ENCODE measurements at regions not wholly inside any gene's neighbourhood (a gene's known extent, or its start where the extent isn't known, plus 50 kb on each side); places are given as distances from the start of the nearest gene placed in this dataset.

DNA sequence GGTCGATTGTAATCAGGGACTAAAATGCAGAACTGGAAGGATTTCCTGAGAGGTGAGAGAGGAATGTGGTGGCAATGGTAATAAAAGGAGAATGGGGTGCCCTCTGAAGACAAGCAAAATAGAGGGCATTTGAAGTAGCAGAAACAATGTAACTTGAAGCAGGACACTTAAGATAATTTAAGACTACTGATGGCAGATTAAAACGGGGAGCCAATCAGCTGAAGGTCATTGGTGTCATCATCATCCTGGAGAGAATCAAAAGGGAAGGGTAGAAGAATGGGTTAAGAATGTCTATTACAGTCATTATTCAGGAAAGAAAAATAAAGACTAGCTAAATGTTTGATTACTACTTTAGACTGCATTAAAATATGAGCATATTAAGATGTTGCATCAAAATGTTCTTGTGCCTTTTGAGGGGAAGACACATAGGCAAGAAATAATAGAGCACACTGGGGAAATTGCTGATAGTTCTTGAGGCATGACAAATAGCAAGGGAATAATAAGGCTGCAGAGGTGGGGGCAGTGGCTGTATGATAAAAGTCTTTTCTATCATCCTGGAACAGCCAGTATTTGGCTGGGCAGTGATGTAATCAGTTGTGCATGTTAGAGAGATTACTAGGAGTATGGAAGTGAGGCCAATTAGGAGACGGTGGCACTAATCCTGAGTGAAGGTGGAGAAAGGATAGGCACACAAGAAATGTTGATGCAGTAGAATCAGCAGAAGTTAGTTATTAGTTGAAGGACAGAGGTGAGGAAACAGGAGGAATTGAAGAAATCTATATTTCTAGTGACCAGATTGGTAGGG lies 60.2 kb downstream of the CCDC71L start:
- H3K9me3 ChIP-seq = no peaks in the 10 kb centered on the region
- no peak overlapping the region for H3K27ac ChIP-seq
- no peak for DNase-seq
- H3K4me3 ChIP-seq = no peak overlapping the region
- H3K27me3 ChIP-seq = no peaks in the 10 kb centered on the region
- intact Hi-C loops (cut with DNase I) = no loop called here
- no peaks in the 10 kb centered on the region for H3K36me3 ChIP-seq
- TF ChIP-seq POLR2AphosphoS5 (IDR thresholded peaks at IDR 0.05) (no peak), EP300 (IDR thresholded peaks at IDR 0.05) (no peak), POLR2A (IDR thresholded peaks at IDR 0.05) (no peak)
- TF ChIP-seq, protein P1, sequence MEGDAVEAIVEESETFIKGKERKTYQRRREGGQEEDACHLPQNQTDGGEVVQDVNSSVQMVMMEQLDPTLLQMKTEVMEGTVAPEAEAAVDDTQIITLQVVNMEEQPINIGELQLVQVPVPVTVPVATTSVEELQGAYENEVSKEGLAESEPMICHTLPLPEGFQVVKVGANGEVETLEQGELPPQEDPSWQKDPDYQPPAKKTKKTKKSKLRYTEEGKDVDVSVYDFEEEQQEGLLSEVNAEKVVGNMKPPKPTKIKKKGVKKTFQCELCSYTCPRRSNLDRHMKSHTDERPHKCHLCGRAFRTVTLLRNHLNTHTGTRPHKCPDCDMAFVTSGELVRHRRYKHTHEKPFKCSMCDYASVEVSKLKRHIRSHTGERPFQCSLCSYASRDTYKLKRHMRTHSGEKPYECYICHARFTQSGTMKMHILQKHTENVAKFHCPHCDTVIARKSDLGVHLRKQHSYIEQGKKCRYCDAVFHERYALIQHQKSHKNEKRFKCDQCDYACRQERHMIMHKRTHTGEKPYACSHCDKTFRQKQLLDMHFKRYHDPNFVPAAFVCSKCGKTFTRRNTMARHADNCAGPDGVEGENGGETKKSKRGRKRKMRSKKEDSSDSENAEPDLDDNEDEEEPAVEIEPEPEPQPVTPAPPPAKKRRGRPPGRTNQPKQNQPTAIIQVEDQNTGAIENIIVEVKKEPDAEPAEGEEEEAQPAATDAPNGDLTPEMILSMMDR (IDR thresholded peaks at IDR 0.05) = no peak
- H3K4me1 ChIP-seq = no peaks in the 10 kb centered on the region
- WGBS, 2 donors = 91 to 93% methylated on average over 3 of the region's 3 CpGs

DNA sequence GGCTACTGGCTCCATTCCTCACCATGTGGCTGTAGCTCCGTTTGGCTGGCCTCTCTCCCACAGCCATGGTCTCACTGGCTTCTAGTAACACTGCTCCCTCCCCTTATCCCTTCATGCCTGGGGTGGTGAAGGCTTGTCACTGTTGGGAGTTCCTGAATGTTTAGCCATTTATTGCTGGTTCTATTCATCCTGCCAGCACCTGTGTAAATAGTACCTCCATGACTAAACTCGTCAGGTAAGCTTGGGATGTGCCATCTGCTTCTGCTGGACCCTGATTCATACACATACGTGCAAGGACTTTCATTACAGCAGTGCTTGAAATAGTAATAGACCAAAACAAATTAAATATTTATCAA lies 61.6 kb downstream of the CCDC71L start:
- 17 to 63% methylated on average over 3 of the region's 3 CpGs for WGBS, 2 donors
- TF ChIP-seq POLR2AphosphoS5 (IDR thresholded peaks at IDR 0.05) = no peak
- Histone ChIP-seq H3K36me3 (no peaks in the 10 kb centered on the region), H3K9me3 (no peaks in the 10 kb centered on the region), H3K4me1 (no peaks in the 10 kb centered on the region), H3K4me3 (no peak overlapping the region), H3K27me3 (no peaks in the 10 kb centered on the region), H3K27ac (no peak overlapping the region)
- intact Hi-C loops (cut with DNase I) = no loop called here
- DNase-seq = no peak

DNA sequence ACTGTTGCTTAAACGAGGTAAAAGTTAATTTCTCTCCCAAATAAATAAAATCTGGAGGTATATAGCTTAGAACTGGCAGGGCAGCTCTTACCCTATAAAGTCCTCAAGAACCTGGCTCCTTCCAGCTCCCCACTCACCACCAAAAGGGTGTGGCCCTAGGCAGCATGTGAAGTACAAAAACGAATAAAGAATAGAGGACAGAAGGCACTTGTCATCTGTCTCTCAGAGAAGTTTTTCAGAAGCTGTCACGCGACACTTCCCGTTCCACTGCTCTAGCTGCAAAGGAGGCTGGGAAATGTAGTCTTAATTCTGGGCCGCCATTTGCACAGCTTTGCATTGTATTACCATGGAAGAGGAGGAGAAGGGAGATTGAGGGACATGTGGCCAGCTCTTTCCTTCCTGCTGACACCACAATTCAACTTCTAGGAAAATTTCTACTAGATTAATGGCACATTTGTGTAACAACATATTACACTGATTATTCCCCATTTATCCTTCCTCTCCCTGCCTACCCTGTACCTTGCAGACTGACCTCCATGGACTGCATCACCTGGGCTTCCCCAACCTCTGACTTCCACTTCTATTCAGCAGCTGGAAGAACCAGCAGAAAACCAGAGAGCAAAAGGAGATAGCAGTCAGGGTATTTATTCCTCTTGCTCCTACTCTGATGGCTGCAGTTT lies 62.2 kb downstream of the CCDC71L start:
- Histone ChIP-seq H3K36me3 (no peaks in the 10 kb centered on the region), H3K9me3 (no peaks in the 10 kb centered on the region), H3K27me3 (no peaks in the 10 kb centered on the region), H3K27ac (peak overlapping the region in 1 of 4 donors; percentile 30), H3K4me1 (no peaks in the 10 kb centered on the region), H3K4me3 (peak overlapping the region in 3 of 4 donors; percentile 10 to 39 (median 28))
- intact Hi-C loops (cut with DNase I) = no loop called here
- DNase-seq = peak; percentile 68
- peak in 1 of 4 donors; percentile 10 for TF ChIP-seq POLR2AphosphoS5 (IDR thresholded peaks at IDR 0.05)
- TF ChIP-seq POLR2A (IDR thresholded peaks at IDR 0.05) = no peak
- WGBS, 2 donors = 2 to 7% methylated on average over 6 of the region's 6 CpGs

DNA sequence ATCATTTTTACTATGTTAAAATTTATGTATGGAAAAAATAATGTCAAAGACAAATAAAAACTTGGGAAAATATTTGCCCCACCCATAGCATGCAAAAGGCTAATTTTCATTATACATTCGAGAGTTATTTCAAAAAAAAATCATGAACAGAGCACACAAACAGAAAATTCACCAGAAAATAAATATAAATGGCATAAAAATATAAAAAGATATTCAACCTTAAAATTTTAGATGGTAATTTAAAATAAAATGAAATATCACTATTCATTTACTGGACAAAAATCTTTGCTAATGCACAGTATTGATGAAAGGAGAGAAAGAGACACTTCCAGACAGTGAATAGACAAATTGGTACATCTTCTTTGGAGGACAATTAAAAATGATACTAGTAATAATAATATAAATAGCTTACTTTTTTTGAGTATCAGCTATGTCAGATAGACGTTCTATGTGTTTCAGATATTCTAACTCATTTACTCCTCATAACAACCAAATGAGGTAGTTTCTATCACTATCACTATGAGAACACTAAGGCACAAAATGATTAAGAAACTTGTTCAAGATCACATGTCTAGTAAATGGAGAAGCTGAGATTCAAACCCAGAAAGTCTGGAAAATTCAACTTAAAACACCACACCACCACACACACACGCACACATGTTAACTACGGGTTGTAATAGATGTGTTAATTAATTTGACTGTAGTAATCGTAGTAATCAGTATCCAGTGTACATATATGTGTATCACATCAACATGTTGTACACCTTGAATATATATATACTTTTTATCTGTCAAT lies 63.0 kb downstream of the CCDC71L start:
- WGBS, 2 donors = 86 to 89% methylated on average over 5 of the region's 5 CpGs
- intact Hi-C loops (cut with DNase I) = no loop called here

DNA sequence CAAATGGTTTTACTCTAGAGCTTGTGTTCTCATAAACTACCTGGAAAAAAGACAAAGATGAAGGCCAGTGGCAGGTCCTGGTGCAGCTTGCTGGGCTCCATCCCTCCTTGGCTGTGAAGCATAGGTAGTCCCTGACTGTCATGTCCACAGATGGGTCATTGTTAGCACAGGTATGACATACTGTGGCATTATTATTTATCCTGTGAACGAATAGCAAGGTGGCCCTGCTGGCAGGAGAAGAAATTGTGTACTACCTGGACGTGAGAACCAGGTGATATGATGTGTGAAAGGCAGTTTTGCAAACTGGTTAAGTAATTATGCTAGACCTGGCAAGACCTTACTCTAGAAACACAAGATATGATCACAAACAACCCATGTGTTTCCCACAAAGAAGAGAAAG lies 63.9 kb downstream of the CCDC71L start:
- H3K9me3 ChIP-seq = no peaks in the 10 kb centered on the region
- DNase-seq = no peak
- 72 to 81% methylated on average over 2 of the region's 2 CpGs for WGBS, 2 donors
- H3K27me3 ChIP-seq = no peaks in the 10 kb centered on the region
- intact Hi-C loops (cut with DNase I) = no loop called here
- H3K4me1 ChIP-seq = no peaks in the 10 kb centered on the region
- no peak for TF ChIP-seq POLR2AphosphoS5 (IDR thresholded peaks at IDR 0.05)
- TF ChIP-seq, protein P1 (IDR thresholded peaks at IDR 0.05) = no peak
- no peak for TF ChIP-seq POLR2A (IDR thresholded peaks at IDR 0.05)
- TF ChIP-seq EP300 (IDR thresholded peaks at IDR 0.05) = no peak
- H3K27ac ChIP-seq = no peak overlapping the region
- no peak overlapping the region for H3K4me3 ChIP-seq
- H3K36me3 ChIP-seq = no peaks in the 10 kb centered on the region

More for the DNA sequence above, 63.0 kb downstream of the CCDC71L start:
- Histone ChIP-seq H3K36me3 (no peaks in the 10 kb centered on the region), H3K9me3 (no peaks in the 10 kb centered on the region), H3K4me1 (no peaks in the 10 kb centered on the region), H3K4me3 (peak overlapping the region in 2 of 4 donors; percentile 28 to 39), H3K27ac (no peak overlapping the region), H3K27me3 (no peaks in the 10 kb centered on the region)
- TF ChIP-seq POLR2A (IDR thresholded peaks at IDR 0.05) (no peak), POLR2AphosphoS5 (IDR thresholded peaks at IDR 0.05) (no peak), EP300 (IDR thresholded peaks at IDR 0.05) (no peak)
- TF ChIP-seq, protein P1 (IDR thresholded peaks at IDR 0.05) = no peak
- DNase-seq = no peak

All from sigmoid colon (tissue), 6 donors.